H9 (cell line): ENCODE measurements at regions not wholly inside any gene's neighbourhood (a gene's known extent, or its start where the extent isn't known, plus 50 kb on each side); places are given as distances from the start of the nearest gene placed in this dataset.

Source experiments
- DNase-seq: peaks from one replicate; pipeline ENCODE4 v3.0.0-alpha.2; 2017
- H2AFZ ChIP-seq: one replicate; pipeline ENCODE4 v1.6.1; 2013; ENCODE audit warnings: mild to moderate bottlenecking, low read length, control low read depth, moderate library complexity
- H2AK5ac ChIP-seq: 2 replicates; pipeline ENCODE4 v1.6.1; 2013; ENCODE audit warnings: low read length, control low read depth, mixed read lengths; ENCODE audit not compliant: insufficient read length
- H2BK120ac ChIP-seq: one replicate; pipeline ENCODE4 v1.6.1; 2013; ENCODE audit warnings: low read depth, mild to moderate bottlenecking, low read length, control low read depth, inconsistent platforms; ENCODE audit not compliant: poor library complexity, severe bottlenecking
- H2BK12ac ChIP-seq: 2 replicates; pipeline ENCODE4 v1.6.1; 2013; ENCODE audit warnings: low read length, control low read depth, mixed read lengths, low read depth; ENCODE audit not compliant: insufficient read length
- H2BK15ac ChIP-seq: 2 replicates; pipeline ENCODE4 v1.6.1; 2013; ENCODE audit warnings: low read depth, low read length, control low read depth
- H2BK20ac ChIP-seq: one replicate; pipeline ENCODE4 v1.6.1; 2013; ENCODE audit warnings: low read depth, mild to moderate bottlenecking, low read length, control low read depth, inconsistent platforms; ENCODE audit not compliant: poor library complexity, severe bottlenecking
- H2BK5ac ChIP-seq: 2 replicates; pipeline ENCODE4 v1.6.1; 2013; ENCODE audit warnings: low read length, control low read depth, mixed read lengths; ENCODE audit not compliant: insufficient read length
- H3K14ac ChIP-seq: 2 replicates; pipeline ENCODE4 v1.6.1; 2013; ENCODE audit warnings: low read length, control low read depth; ENCODE audit not compliant: insufficient read depth
- H3K18ac ChIP-seq: 2 replicates; pipeline ENCODE4 v1.6.1; 2013; ENCODE audit warnings: low read depth, mild to moderate bottlenecking, mixed read lengths, low read length, control low read depth; ENCODE audit not compliant: insufficient read length
- H3K23ac ChIP-seq: 2 replicates; pipeline ENCODE4 v1.6.1; 2013; ENCODE audit warnings: low read length, control low read depth, mixed read lengths, low read depth; ENCODE audit not compliant: insufficient read length
- H3K23me2 ChIP-seq: 2 replicates; pipeline ENCODE4 v1.6.1; 2013; ENCODE audit warnings: low read depth, mild to moderate bottlenecking, mixed read lengths, low read length, control low read depth; ENCODE audit not compliant: insufficient read length, poor library complexity, severe bottlenecking
- H3K27ac ChIP-seq: 2 replicates; pipeline ENCODE4 v1.5.1; 2013; ENCODE audit warnings: low read length, control low read depth, mixed read lengths, low read depth; ENCODE audit not compliant: insufficient read length
- H3K27me3 ChIP-seq: 2 replicates; pipeline ENCODE4 v1.6.1; 2013; ENCODE audit warnings: low read length, control low read depth, inconsistent platforms; ENCODE audit not compliant: insufficient read depth
- H3K4ac ChIP-seq: 2 replicates; pipeline ENCODE4 v1.6.1; 2013; ENCODE audit warnings: low read depth, mild to moderate bottlenecking, control low read depth, inconsistent platforms, low read length, moderate library complexity
- H3K4me1 ChIP-seq: 2 replicates; pipeline ENCODE4 v1.6.1; 2013; ENCODE audit warnings: low read length, control low read depth, inconsistent platforms; ENCODE audit not compliant: insufficient read depth
- H3K4me2 ChIP-seq: 2 replicates; pipeline ENCODE4 v1.6.1; 2013; ENCODE audit warnings: low read length, control low read depth, mixed read lengths; ENCODE audit not compliant: insufficient read length, insufficient read depth
- H3K56ac ChIP-seq: 2 replicates; pipeline ENCODE4 v1.6.1; 2013; ENCODE audit warnings: low read depth, mild to moderate bottlenecking, mixed read lengths, low read length, control low read depth; ENCODE audit not compliant: insufficient read length
- H3K79me1 ChIP-seq: 2 replicates; pipeline ENCODE4 v1.6.1; 2013; ENCODE audit warnings: low read depth, mild to moderate bottlenecking, moderate library complexity, low read length, control low read depth, inconsistent platforms; ENCODE audit not compliant: insufficient read depth, poor library complexity, severe bottlenecking
- H3K79me2 ChIP-seq: 2 replicates; pipeline ENCODE4 v1.6.1; 2013; ENCODE audit warnings: low read length, control low read depth, inconsistent platforms; ENCODE audit not compliant: insufficient read depth
- H3K9ac ChIP-seq: 2 replicates; pipeline ENCODE4 v1.6.1; 2013; ENCODE audit warnings: low read length, control low read depth, mixed read lengths; ENCODE audit not compliant: insufficient read length; ENCODE audit errors: extremely low read depth
- H3K9me3 ChIP-seq: one replicate; pipeline ENCODE4 v1.6.1; 2013; ENCODE audit warnings: low read depth, low read length, inconsistent platforms; ENCODE audit not compliant: control insufficient read depth
- H3T11ph ChIP-seq: one replicate; pipeline ENCODE4 v1.6.1; 2013; ENCODE audit warnings: mild to moderate bottlenecking, low read length, control low read depth, inconsistent platforms
- H4K20me1 ChIP-seq: one replicate; pipeline ENCODE4 v1.6.1; 2013; ENCODE audit not compliant: control insufficient read depth, insufficient read length, insufficient read depth
- H4K5ac ChIP-seq: 2 replicates; pipeline ENCODE4 v1.6.1; 2013; ENCODE audit warnings: low read depth, mild to moderate bottlenecking, mixed read lengths, low read length, control low read depth; ENCODE audit not compliant: insufficient read length
- H4K8ac ChIP-seq: replicated peaks from 2 replicates; pipeline ENCODE4 v1.6.1; 2013; ENCODE audit warnings: low read length, control low read depth, mixed read lengths, low read depth; ENCODE audit not compliant: insufficient read length
- H4K91ac ChIP-seq: 2 replicates; pipeline ENCODE4 v1.6.1; 2013; ENCODE audit warnings: low read depth, mild to moderate bottlenecking, moderate library complexity, mixed read lengths, low read length, control low read depth; ENCODE audit not compliant: insufficient read length
- H3K27ac Mint-ChIP-seq, 3 experiments: 2 replicates in 2 of 3; 3 replicates in 1 of 3; pipeline ENCODE4 v1.8.0; 2020 to 2021; ENCODE audit warnings: mixed read lengths in 3 of 3, mild to moderate bottlenecking in 1 of 3, moderate library complexity in 1 of 3
- H3K27me3 Mint-ChIP-seq: 2 replicates; pipeline ENCODE4 v1.8.0; 2021; ENCODE audit warnings: low read depth, mild to moderate bottlenecking, moderate library complexity, mixed read lengths
- H3K36me3 Mint-ChIP-seq, 3 experiments: 2 replicates in 2 of 3; 3 replicates in 1 of 3; pipeline ENCODE4 v1.8.0; 2020 to 2021; ENCODE audit warnings: low read depth in 3 of 3, mixed read lengths in 3 of 3; ENCODE audit not compliant: insufficient read depth in 1 of 3
- H3K4me1 Mint-ChIP-seq, 2 experiments: 2 replicates each; pipeline ENCODE4 v1.8.0; 2020; ENCODE audit warnings: mixed read lengths in 2 of 2
- H3K4me3 Mint-ChIP-seq, 2 experiments: 2 replicates in 1 of 2; 3 replicates in 1 of 2; pipeline ENCODE4 v1.8.0; 2020 to 2021; ENCODE audit warnings: mild to moderate bottlenecking in 2 of 2, mixed read lengths in 2 of 2, moderate library complexity in 1 of 2
- H3K9me3 Mint-ChIP-seq, 2 experiments: 2 replicates in 1 of 2; 3 replicates in 1 of 2; pipeline ENCODE4 v1.8.0; 2020; ENCODE audit warnings: mild to moderate bottlenecking in 2 of 2, mixed read lengths in 2 of 2, moderate library complexity in 1 of 2
- WGBS: extraction: QIAGEN DNeasy Blood & Tissue Kit; methylation state at CpG from one replicate; pipeline ENCODE4 v1.1.7; 2013; ENCODE audit warnings: missing lambda C conversion rate, low lambda C conversion rate, mixed read lengths; ENCODE audit not compliant: insufficient read length; ENCODE audit errors: extremely low coverage; 5-methylcytosine and 5-hydroxymethylcytosine counted together
- TF ChIP-seq, protein P1 (sequence below): fragments of 200-600 bp; sonication (generic); conservative IDR thresholded peaks from 3 replicates; pipeline ENCODE4 v1.8.0; 2021; ENCODE audit warnings: antibody characterized with exemption, mild to moderate bottlenecking

DNA sequence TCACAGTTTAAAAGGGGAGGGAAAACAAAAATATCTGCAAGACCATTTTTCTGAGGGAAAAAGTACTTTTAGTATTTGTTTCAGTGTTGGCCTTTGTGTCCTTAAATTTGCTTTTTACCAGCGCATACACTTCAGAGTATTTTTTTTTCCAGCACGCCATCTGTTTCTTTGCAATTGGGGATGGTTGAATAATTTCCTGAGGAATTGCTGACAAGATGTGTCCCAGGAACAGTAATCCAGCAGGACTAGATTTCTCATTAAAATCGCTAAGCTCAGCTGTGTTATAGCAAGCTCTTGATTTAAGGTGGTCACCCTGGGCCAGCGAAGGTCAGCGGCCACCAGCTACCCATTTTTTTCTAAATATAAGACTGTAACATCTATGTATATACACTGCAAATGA is 156.9 kb upstream of the RHOBTB1 start:
- H2AK5ac ChIP-seq = no peak overlapping the region
- TF ChIP-seq, protein P1, sequence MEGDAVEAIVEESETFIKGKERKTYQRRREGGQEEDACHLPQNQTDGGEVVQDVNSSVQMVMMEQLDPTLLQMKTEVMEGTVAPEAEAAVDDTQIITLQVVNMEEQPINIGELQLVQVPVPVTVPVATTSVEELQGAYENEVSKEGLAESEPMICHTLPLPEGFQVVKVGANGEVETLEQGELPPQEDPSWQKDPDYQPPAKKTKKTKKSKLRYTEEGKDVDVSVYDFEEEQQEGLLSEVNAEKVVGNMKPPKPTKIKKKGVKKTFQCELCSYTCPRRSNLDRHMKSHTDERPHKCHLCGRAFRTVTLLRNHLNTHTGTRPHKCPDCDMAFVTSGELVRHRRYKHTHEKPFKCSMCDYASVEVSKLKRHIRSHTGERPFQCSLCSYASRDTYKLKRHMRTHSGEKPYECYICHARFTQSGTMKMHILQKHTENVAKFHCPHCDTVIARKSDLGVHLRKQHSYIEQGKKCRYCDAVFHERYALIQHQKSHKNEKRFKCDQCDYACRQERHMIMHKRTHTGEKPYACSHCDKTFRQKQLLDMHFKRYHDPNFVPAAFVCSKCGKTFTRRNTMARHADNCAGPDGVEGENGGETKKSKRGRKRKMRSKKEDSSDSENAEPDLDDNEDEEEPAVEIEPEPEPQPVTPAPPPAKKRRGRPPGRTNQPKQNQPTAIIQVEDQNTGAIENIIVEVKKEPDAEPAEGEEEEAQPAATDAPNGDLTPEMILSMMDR = no peak
- H3K23ac ChIP-seq = no peak overlapping the region
- no peaks in the 10 kb centered on the region for H3K4me1 Mint-ChIP-seq
- H3K18ac ChIP-seq = no peak overlapping the region
- H3K27ac Mint-ChIP-seq = no peak overlapping the region
- H4K20me1 ChIP-seq = no peaks in the 10 kb centered on the region
- H3K36me3 Mint-ChIP-seq = no peaks in the 10 kb centered on the region
- H3K4me3 Mint-ChIP-seq = no peak overlapping the region
- H3K9me3 Mint-ChIP-seq = no peaks in the 10 kb centered on the region
- H2AFZ ChIP-seq = no peak overlapping the region
- H4K8ac ChIP-seq = no peak overlapping the region
- no peaks in the 10 kb centered on the region for H3K27me3 ChIP-seq
- no CpG with 5 or more reads among the region's 5 CpGs for WGBS
- no peaks in the 10 kb centered on the region for H3K4me1 ChIP-seq
- H2BK15ac ChIP-seq = no peak overlapping the region
- H2BK5ac ChIP-seq = no peak overlapping the region
- DNase-seq = no peak
- H2BK20ac ChIP-seq = no peak overlapping the region
- no peak overlapping the region for H2BK12ac ChIP-seq
- no peaks in the 10 kb centered on the region for H3K23me2 ChIP-seq
- H4K91ac ChIP-seq = no peak overlapping the region
- H3K4ac ChIP-seq = no peak overlapping the region
- no peak overlapping the region for H3K9ac ChIP-seq
- H3K14ac ChIP-seq = no peak overlapping the region
- no peak overlapping the region for H3K56ac ChIP-seq
- H3K79me1 ChIP-seq = no peaks in the 10 kb centered on the region
- no peak overlapping the region for H3K4me2 ChIP-seq
- H4K5ac ChIP-seq = no peak overlapping the region
- no peaks in the 10 kb centered on the region for H3K27me3 Mint-ChIP-seq
- H3K9me3 ChIP-seq = no peaks in the 10 kb centered on the region
- no peak overlapping the region for H3K27ac ChIP-seq
- no peaks in the 10 kb centered on the region for H3K79me2 ChIP-seq
- H3T11ph ChIP-seq = no peak overlapping the region
- no peak overlapping the region for H2BK120ac ChIP-seq
